Ovary (tissue), 7 donors: ENCODE measurements at regions not wholly inside any gene's neighbourhood (a gene's known extent, or its start where the extent isn't known, plus 50 kb on each side); places are given as distances from the start of the nearest gene placed in this dataset.

ENCODE experiments used
- DNase-seq, 5 donors: peaks; one replicate each; pipeline ENCODE4 v3.0.0-alpha.2; 2019 to 2020
- H3K27ac ChIP-seq, 2 donors: fragments of 200-600 bp; one replicate each; pipeline versions ENCODE4 v1.5.1 to v1.8.0; 2019 to 2022
- H3K27me3 ChIP-seq: fragments of 200-600 bp; one replicate; pipeline ENCODE4 v1.8.0; 2022
- H3K36me3 ChIP-seq: fragments of 200-600 bp; sonication (generic); one replicate; pipeline ENCODE4 v1.5.1; 2019
- H3K4me1 ChIP-seq: one replicate; pipeline ENCODE4 v1.8.1; 2013; ENCODE audit warnings: mild to moderate bottlenecking, moderate library complexity; ENCODE audit not compliant: insufficient read depth
- H3K4me3 ChIP-seq: fragments of 200-600 bp; sonication (generic); one replicate; pipeline ENCODE4 v1.5.1; 2017
- H3K9me3 ChIP-seq, 2 donors: fragments of 200-600 bp in 1 of 2; sonication (generic) in 1 of 2; one replicate each; pipeline versions ENCODE4 v1.5.1 to v1.8.1; 2013 to 2019; ENCODE audit warnings: mild to moderate bottlenecking in 1 of 2, moderate library complexity in 1 of 2
- CTCF ChIP-seq, 3 donors: fragments of 450-650 bp in 2 of 3; fragments of 200-600 bp in 1 of 3; IDR thresholded peaks; one replicate each; pipeline versions ENCODE4 v1.5.1 to v1.8.0; 2016 to 2022; ENCODE audit warnings: antibody characterized with exemption in 3 of 3, mild to moderate bottlenecking in 1 of 3
- EP300 ChIP-seq: sonication (generic); formaldehyde crosslinking; IDR thresholded peaks from one replicate; pipeline ENCODE4 v1.6.1; 2017; ENCODE audit warnings: antibody characterized with exemption
- POLR2A ChIP-seq: fragments of 450-650 bp; IDR thresholded peaks from one replicate; pipeline ENCODE4 v1.6.1; 2017; ENCODE audit warnings: antibody characterized with exemption, mild to moderate bottlenecking, moderate library complexity
- WGBS, 3 donors: extraction: QIAGEN DNeasy Blood & Tissue Kit in 1 of 3; methylation state at CpG; one replicate each; pipeline versions ENCODE4 v1.1.5 to v1.1.7; 2013 to 2017; 5-methylcytosine and 5-hydroxymethylcytosine counted together
- intact Hi-C, 4 donors: fragments of 100-400 bp; cut with DNase I; formaldehyde crosslinking; loops; one replicate each; pipeline versions ENCODE4 v1.11.0 to v1.15.1; 2022 to 2023
- donor health status: DM: no; HTN: no; CAD: no; lungs with moderate emphysema.
- donor health status: DM: no; HTN: no; CAD: no.
- donor health status: Bipolar disorder and iron deficiency.
- donor health status: DM: no; HTN: no; CAD: no.
- donor health status: DM: yes; HTN: yes; CAD: no.

- DNase-seq = no peak
- WGBS, 3 donors = 88 to 91% (median 90%) methylated on average over 12 of the region's 12 CpGs
- intact Hi-C loops = no loop called here
- Histone ChIP-seq H3K4me1 (no peaks in the 10 kb centered on the region), H3K36me3 (no peaks in the 10 kb centered on the region), H3K27me3 (no peaks in the 10 kb centered on the region), H3K4me3 (no peak overlapping the region), H3K27ac (no peak overlapping the region), H3K9me3 (no peaks in the 10 kb centered on the region)
- TF ChIP-seq POLR2A (no peak), EP300 (no peak), CTCF (IDR thresholded peaks at IDR 0.05) (no peak)
These were observed 69.5 kb downstream of the C11orf91 start for GRCh38 chr11:33630936-33631748.

- H3K9me3 ChIP-seq = no peaks in the 10 kb centered on the region
- peaks cover 2% of the 10 kb centered on the region for H3K4me1 ChIP-seq
- no peak overlapping the region for H3K27ac ChIP-seq
- intact Hi-C loops = no loop called here
- TF ChIP-seq POLR2A = no peak
- no peak for TF ChIP-seq CTCF (IDR thresholded peaks at IDR 0.05)
- TF ChIP-seq EP300 = no peak
- DNase-seq = no peak
- no peak overlapping the region for H3K4me3 ChIP-seq
- H3K27me3 ChIP-seq = no peaks in the 10 kb centered on the region
- H3K36me3 ChIP-seq = no peaks in the 10 kb centered on the region
These were observed 76.5 kb downstream of the C11orf91 start for GRCh38 chr11:33624083-33624482.

- Histone ChIP-seq H3K27me3 (no peaks in the 10 kb centered on the region), H3K27ac (no peak overlapping the region), H3K9me3 (no peaks in the 10 kb centered on the region), H3K4me1 (peaks cover 2% of the 10 kb centered on the region), H3K36me3 (no peaks in the 10 kb centered on the region), H3K4me3 (no peak overlapping the region)
- WGBS, 3 donors = 65 to 83% (median 80%) methylated on average over 6 of the region's 6 CpGs
- intact Hi-C loops = no loop called here
- no peak for DNase-seq
- TF ChIP-seq POLR2A (no peak), CTCF (IDR thresholded peaks at IDR 0.05) (no peak), EP300 (no peak)
These were observed 77.8 kb downstream of the C11orf91 start for GRCh38 chr11:33622806-33623205.

- no peak for TF ChIP-seq CTCF (IDR thresholded peaks at IDR 0.05)
- no peak for TF ChIP-seq POLR2A
- TF ChIP-seq EP300 = no peak
- no peaks in the 10 kb centered on the region for H3K36me3 ChIP-seq
- no peak for DNase-seq
- H3K27ac ChIP-seq = no peak overlapping the region
- intact Hi-C loops = no loop called here
- H3K9me3 ChIP-seq = no peaks in the 10 kb centered on the region
- 8 to 13% (median 8%) methylated on average over 7 of the region's 7 CpGs for WGBS, 3 donors
- H3K27me3 ChIP-seq = no peaks in the 10 kb centered on the region
- no peak overlapping the region for H3K4me3 ChIP-seq
- H3K4me1 ChIP-seq = peaks cover 2% of the 10 kb centered on the region
These were observed 78.4 kb downstream of the C11orf91 start for GRCh38 chr11:33622186-33622585.
